Head of caudate nucleus (tissue), 42 donors: ENCODE measurements at regions not wholly inside any gene's neighbourhood (a gene's known extent, or its start where the extent isn't known, plus 50 kb on each side); places are given as distances from the start of the nearest gene placed in this dataset.

Experiments used
- DNase-seq, 42 donors: peaks; one replicate each; pipeline versions ENCODE4 v3.0.0 to v3.0.0-alpha.2; 2020 to 2021; ENCODE audit warnings: mixed read lengths in 7 of 42
- intact Hi-C: fragments of 100-400 bp; cut with DNase I; formaldehyde crosslinking; loops from one replicate; pipeline ENCODE4 v1.15.0; 2022

- DNase-seq = no peak
- intact Hi-C loops = no loop called here
These were observed 97.1 kb upstream of the APC start for GRCh38 chr5:112640546-112640945.

- DNase-seq = no peak
- intact Hi-C loops = no loop called here
These were observed 96.1 kb upstream of the APC start for GRCh38 chr5:112641515-112642110.

GRCh38 chr5:112642885-112643284 lies 94.8 kb upstream of the APC start:
- no peak for DNase-seq

GRCh38 chr5:112643339-112643971 lies 94.2 kb upstream of the APC start:
- intact Hi-C loops = no loop called here
- no peak for DNase-seq

More at GRCh38 chr5:112642885-112643284, 94.8 kb upstream of the APC start:
- intact Hi-C loops = no loop called here

GRCh38 chr5:112646139-112646936 lies 91.3 kb upstream of the APC start:
- no peak for DNase-seq
- intact Hi-C loops = no loop called here

GRCh38 chr5:112647428-112647827 lies 90.3 kb upstream of the APC start:
- intact Hi-C loops = no loop called here
- no peak for DNase-seq

- no peak for DNase-seq
- intact Hi-C loops = no loop called here
These were observed 89.4 kb upstream of the APC start for GRCh38 chr5:112648264-112648663.

- no peak for DNase-seq
- intact Hi-C loops = no loop called here
These were observed 87.8 kb upstream of the APC start for GRCh38 chr5:112649882-112650281.

GRCh38 chr5:112653638-112654205 lies 84.0 kb upstream of the APC start:
- DNase-seq = no peak
- intact Hi-C loops = no loop called here

- DNase-seq = no peak
- intact Hi-C loops = no loop called here
These were observed 82.2 kb upstream of the APC start for GRCh38 chr5:112655513-112655912.

GRCh38 chr5:112656451-112656850 lies 81.2 kb upstream of the APC start:
- no peak for DNase-seq
- intact Hi-C loops = no loop called here

GRCh38 chr5:112657804-112658203 lies 79.9 kb upstream of the APC start:
- intact Hi-C loops = no loop called here
- no peak for DNase-seq

- no peak for DNase-seq
- intact Hi-C loops = no loop called here
These were observed 77.3 kb upstream of the APC start for GRCh38 chr5:112660359-112660758.

GRCh38 chr5:112663146-112663545 lies 74.5 kb upstream of the APC start:
- DNase-seq = no peak

GRCh38 chr5:112668016-112668415 lies 69.7 kb upstream of the APC start:
- DNase-seq = no peak

More at GRCh38 chr5:112663146-112663545, 74.5 kb upstream of the APC start:
- intact Hi-C loops = no loop called here

GRCh38 chr5:112668911-112669310 lies 68.8 kb upstream of the APC start:
- peak in 8 of 42 donors; percentile 24 to 59 (median 46) for DNase-seq
- intact Hi-C loops = no loop called here

More at GRCh38 chr5:112668016-112668415, 69.7 kb upstream of the APC start:
- intact Hi-C loops = no loop called here

- intact Hi-C loops = no loop called here
- peak in 23 of 42 donors; percentile 11 to 65 (median 29) for DNase-seq
These were observed 68.2 kb upstream of the APC start for GRCh38 chr5:112669328-112669963.

GRCh38 chr5:112671687-112672086 lies 66.0 kb upstream of the APC start:
- intact Hi-C loops = no loop called here
- no peak for DNase-seq

- DNase-seq = no peak
- intact Hi-C loops = no loop called here
These were observed 56.2 kb upstream of the APC start for GRCh38 chr5:112681481-112681908.
